ENCODE measurements at regions not wholly inside any gene's neighbourhood (a gene's known extent, or its start where the extent isn't known, plus 50 kb on each side); places are given as distances from the start of the nearest gene placed in this dataset.

DNA sequence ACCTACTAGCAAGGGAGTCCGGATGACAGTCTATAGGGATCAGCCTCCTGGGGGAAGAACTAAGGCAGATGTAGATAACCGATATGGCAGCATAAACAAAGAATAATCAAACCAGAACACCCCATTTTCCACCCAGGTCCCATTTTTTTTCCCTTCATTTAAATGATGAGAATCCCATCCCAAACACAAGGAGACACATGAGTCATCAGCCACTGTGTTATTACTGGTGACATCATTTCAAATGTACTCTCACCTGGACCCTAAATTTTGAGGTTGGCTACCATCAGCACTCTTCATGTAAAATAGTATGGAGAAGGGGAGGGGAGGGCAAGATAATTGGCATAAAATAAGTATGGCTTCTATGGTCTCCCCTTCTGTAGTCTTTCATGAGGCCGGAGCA lies 108.9 kb upstream of the GUCA2B start:
- TF ChIP-seq, protein P1, sequence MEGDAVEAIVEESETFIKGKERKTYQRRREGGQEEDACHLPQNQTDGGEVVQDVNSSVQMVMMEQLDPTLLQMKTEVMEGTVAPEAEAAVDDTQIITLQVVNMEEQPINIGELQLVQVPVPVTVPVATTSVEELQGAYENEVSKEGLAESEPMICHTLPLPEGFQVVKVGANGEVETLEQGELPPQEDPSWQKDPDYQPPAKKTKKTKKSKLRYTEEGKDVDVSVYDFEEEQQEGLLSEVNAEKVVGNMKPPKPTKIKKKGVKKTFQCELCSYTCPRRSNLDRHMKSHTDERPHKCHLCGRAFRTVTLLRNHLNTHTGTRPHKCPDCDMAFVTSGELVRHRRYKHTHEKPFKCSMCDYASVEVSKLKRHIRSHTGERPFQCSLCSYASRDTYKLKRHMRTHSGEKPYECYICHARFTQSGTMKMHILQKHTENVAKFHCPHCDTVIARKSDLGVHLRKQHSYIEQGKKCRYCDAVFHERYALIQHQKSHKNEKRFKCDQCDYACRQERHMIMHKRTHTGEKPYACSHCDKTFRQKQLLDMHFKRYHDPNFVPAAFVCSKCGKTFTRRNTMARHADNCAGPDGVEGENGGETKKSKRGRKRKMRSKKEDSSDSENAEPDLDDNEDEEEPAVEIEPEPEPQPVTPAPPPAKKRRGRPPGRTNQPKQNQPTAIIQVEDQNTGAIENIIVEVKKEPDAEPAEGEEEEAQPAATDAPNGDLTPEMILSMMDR (conservative IDR thresholded peaks at IDR 0.05; ENCODE audit: low read length): no peak
- no peak for TF ChIP-seq EZH2phosphoT487 (IDR thresholded peaks at IDR 0.05; ENCODE audit: borderline replicate concordance)

Measured in Loucy (cell line).